ENCODE measurements at regions not wholly inside any gene's neighbourhood (a gene's known extent, or its start where the extent isn't known, plus 50 kb on each side); places are given as distances from the start of the nearest gene placed in this dataset.

GRCh38 chr4:55721651-55722050, 85.6 kb upstream of the NMU start:
- no peaks in the 10 kb centered on the region for H4K20me1 ChIP-seq (ENCODE audit: control insufficient read depth, extremely low read depth, insufficient read depth, low read length)
- H2AFZ ChIP-seq (ENCODE audit: low read length): no peak overlapping the region
- DNase-seq (ENCODE audit: low read depth in 2 of 2): no peak
- H3K27me3 ChIP-seq (ENCODE audit: control insufficient read depth, insufficient read depth, low read length): no peaks in the 10 kb centered on the region
- H3K9me3 ChIP-seq (ENCODE audit: control insufficient read depth, insufficient read depth, low read depth, low read length): no peaks in the 10 kb centered on the region
- TF ChIP-seq, protein P1, sequence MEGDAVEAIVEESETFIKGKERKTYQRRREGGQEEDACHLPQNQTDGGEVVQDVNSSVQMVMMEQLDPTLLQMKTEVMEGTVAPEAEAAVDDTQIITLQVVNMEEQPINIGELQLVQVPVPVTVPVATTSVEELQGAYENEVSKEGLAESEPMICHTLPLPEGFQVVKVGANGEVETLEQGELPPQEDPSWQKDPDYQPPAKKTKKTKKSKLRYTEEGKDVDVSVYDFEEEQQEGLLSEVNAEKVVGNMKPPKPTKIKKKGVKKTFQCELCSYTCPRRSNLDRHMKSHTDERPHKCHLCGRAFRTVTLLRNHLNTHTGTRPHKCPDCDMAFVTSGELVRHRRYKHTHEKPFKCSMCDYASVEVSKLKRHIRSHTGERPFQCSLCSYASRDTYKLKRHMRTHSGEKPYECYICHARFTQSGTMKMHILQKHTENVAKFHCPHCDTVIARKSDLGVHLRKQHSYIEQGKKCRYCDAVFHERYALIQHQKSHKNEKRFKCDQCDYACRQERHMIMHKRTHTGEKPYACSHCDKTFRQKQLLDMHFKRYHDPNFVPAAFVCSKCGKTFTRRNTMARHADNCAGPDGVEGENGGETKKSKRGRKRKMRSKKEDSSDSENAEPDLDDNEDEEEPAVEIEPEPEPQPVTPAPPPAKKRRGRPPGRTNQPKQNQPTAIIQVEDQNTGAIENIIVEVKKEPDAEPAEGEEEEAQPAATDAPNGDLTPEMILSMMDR (conservative IDR thresholded peaks at IDR 0.05 in 1 of 2, IDR thresholded peaks at IDR 0.05 in 1 of 2; ENCODE audit: low read depth in 1 of 2, low read length in 2 of 2): no peak
- H3K79me2 ChIP-seq (ENCODE audit: control insufficient read depth, insufficient read depth, low read length): no peaks in the 10 kb centered on the region
- no peaks in the 10 kb centered on the region for H3K36me3 ChIP-seq (ENCODE audit: control insufficient read depth, insufficient read depth, low read length)
- no peak overlapping the region for H3K4me3 ChIP-seq (replicated peaks in 1 of 4; ENCODE audit: control extremely low read depth in 1 of 4, insufficient read depth in 1 of 4, low read depth in 3 of 4, low read length in 4 of 4)
- H3K9ac ChIP-seq (ENCODE audit: insufficient read depth, low read length): no peak overlapping the region
- H3K4me1 ChIP-seq (ENCODE audit: control insufficient read depth, extremely low read depth, insufficient read depth, low read length): no peaks in the 10 kb centered on the region
- no peak overlapping the region for H3K4me2 ChIP-seq (ENCODE audit: extremely low read depth, insufficient read depth, low read length)
- no peak overlapping the region for H3K27ac ChIP-seq (ENCODE audit: insufficient read depth, low read length)

GRCh38 chr4:55722132-55722531, 86.0 kb upstream of the NMU start:
- H4K20me1 ChIP-seq (ENCODE audit: control insufficient read depth, extremely low read depth, insufficient read depth, low read length): no peaks in the 10 kb centered on the region
- H3K4me1 ChIP-seq (ENCODE audit: control insufficient read depth, extremely low read depth, insufficient read depth, low read length): no peaks in the 10 kb centered on the region
- H2AFZ ChIP-seq (ENCODE audit: low read length): no peak overlapping the region
- no peaks in the 10 kb centered on the region for H3K27me3 ChIP-seq (ENCODE audit: control insufficient read depth, insufficient read depth, low read length)
- DNase-seq (ENCODE audit: low read depth in 2 of 2): no peak
- no peak overlapping the region for H3K4me3 ChIP-seq (replicated peaks in 1 of 4; ENCODE audit: control extremely low read depth in 1 of 4, insufficient read depth in 1 of 4, low read depth in 3 of 4, low read length in 4 of 4)
- H3K4me2 ChIP-seq (ENCODE audit: extremely low read depth, insufficient read depth, low read length): no peak overlapping the region
- no peak overlapping the region for H3K9ac ChIP-seq (ENCODE audit: insufficient read depth, low read length)
- H3K79me2 ChIP-seq (ENCODE audit: control insufficient read depth, insufficient read depth, low read length): no peaks in the 10 kb centered on the region
- no peaks in the 10 kb centered on the region for H3K9me3 ChIP-seq (ENCODE audit: control insufficient read depth, insufficient read depth, low read depth, low read length)
- H3K36me3 ChIP-seq (ENCODE audit: control insufficient read depth, insufficient read depth, low read length): no peaks in the 10 kb centered on the region
- TF ChIP-seq, protein P1 (conservative IDR thresholded peaks at IDR 0.05 in 1 of 2, IDR thresholded peaks at IDR 0.05 in 1 of 2; ENCODE audit: low read depth in 1 of 2, low read length in 2 of 2): no peak
- TF ChIP-seq EZH2 (IDR thresholded peaks at IDR 0.05; ENCODE audit: low read length, missing control alignments): no peak
- H3K27ac ChIP-seq (ENCODE audit: insufficient read depth, low read length): no peak overlapping the region

DNA sequence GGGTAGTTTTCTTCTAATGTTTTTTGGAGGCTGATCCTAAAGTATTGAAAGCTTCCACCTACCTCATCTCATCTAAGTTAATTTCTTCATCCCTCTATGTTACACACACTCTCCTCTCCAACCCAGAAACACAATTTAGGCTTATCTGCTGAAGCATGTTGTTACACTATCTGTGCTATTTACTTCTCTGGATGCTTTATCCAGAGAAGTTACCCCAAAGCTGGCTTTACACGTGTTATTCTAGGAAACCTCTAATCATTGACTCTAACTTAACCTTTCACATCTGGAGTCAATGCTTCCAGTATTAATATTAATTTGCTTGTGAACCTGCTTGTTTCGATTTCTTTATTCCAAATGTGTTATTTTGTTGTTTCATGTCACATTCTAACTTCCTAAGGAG, 87.3 kb upstream of the NMU start:
- H3K27ac ChIP-seq (ENCODE audit: insufficient read depth, low read length): no peak overlapping the region
- no peaks in the 10 kb centered on the region for H3K36me3 ChIP-seq (ENCODE audit: control insufficient read depth, insufficient read depth, low read length)
- no peaks in the 10 kb centered on the region for H4K20me1 ChIP-seq (ENCODE audit: control insufficient read depth, extremely low read depth, insufficient read depth, low read length)
- no peak overlapping the region for H3K4me3 ChIP-seq (replicated peaks in 1 of 4; ENCODE audit: control extremely low read depth in 1 of 4, insufficient read depth in 1 of 4, low read depth in 3 of 4, low read length in 4 of 4)
- no peak overlapping the region for H3K9ac ChIP-seq (ENCODE audit: insufficient read depth, low read length)
- H3K4me2 ChIP-seq (ENCODE audit: extremely low read depth, insufficient read depth, low read length): no peak overlapping the region
- H3K4me1 ChIP-seq (ENCODE audit: control insufficient read depth, extremely low read depth, insufficient read depth, low read length): no peaks in the 10 kb centered on the region
- H3K27me3 ChIP-seq (ENCODE audit: control insufficient read depth, insufficient read depth, low read length): no peaks in the 10 kb centered on the region
- TF ChIP-seq, protein P1 (conservative IDR thresholded peaks at IDR 0.05 in 1 of 2, IDR thresholded peaks at IDR 0.05 in 1 of 2; ENCODE audit: low read depth in 1 of 2, low read length in 2 of 2): no peak
- no peak for TF ChIP-seq EZH2 (IDR thresholded peaks at IDR 0.05; ENCODE audit: low read length, missing control alignments)
- DNase-seq (ENCODE audit: low read depth in 2 of 2): no peak
- H3K9me3 ChIP-seq (ENCODE audit: control insufficient read depth, insufficient read depth, low read depth, low read length): no peaks in the 10 kb centered on the region
- H2AFZ ChIP-seq (ENCODE audit: low read length): no peak overlapping the region
- H3K79me2 ChIP-seq (ENCODE audit: control insufficient read depth, insufficient read depth, low read length): no peaks in the 10 kb centered on the region
